MG63 (cell line): ENCODE measurements at regions not wholly inside any gene's neighbourhood (a gene's known extent, or its start where the extent isn't known, plus 50 kb on each side); places are given as distances from the start of the nearest gene placed in this dataset.

Experiments
- DNase-seq: peaks from one replicate; pipeline ENCODE4 v3.0.0-alpha.2; 2020
- H3K27me3 ChIP-seq: fragments of 250-450 bp; sonication (Bioruptor Pico); 2 replicates; pipeline ENCODE4 v1.5.1; 2020; ENCODE audit warnings: mild to moderate bottlenecking, moderate library complexity
- H3K36me3 ChIP-seq: fragments of 250-450 bp; sonication (Bioruptor Pico); 2 replicates; pipeline ENCODE4 v1.5.1; 2020; ENCODE audit warnings: mild to moderate bottlenecking, moderate library complexity
- H3K4me3 ChIP-seq: fragments of 250-450 bp; sonication (Bioruptor Pico); 2 replicates; pipeline ENCODE4 v1.5.1; 2020; ENCODE audit warnings: mild to moderate bottlenecking, moderate library complexity
- H3K9me3 ChIP-seq: fragments of 250-450 bp; sonication (Bioruptor Pico); 2 replicates; pipeline ENCODE4 v1.5.1; 2020; ENCODE audit warnings: mild to moderate bottlenecking, moderate library complexity

- H3K27me3 ChIP-seq: no peaks in the 10 kb centered on the region
- H3K36me3 ChIP-seq: no peaks in the 10 kb centered on the region
- H3K9me3 ChIP-seq: no peaks in the 10 kb centered on the region
- H3K4me3 ChIP-seq: no peak overlapping the region
- DNase-seq: no peak
Measured at GRCh38 chr13:104008075-104008474, 941.9 kb upstream of the SLC10A2 start.

- Histone ChIP-seq H3K9me3 (no peaks in the 10 kb centered on the region), H3K4me3 (no peak overlapping the region), H3K27me3 (no peaks in the 10 kb centered on the region), H3K36me3 (no peaks in the 10 kb centered on the region)
- peak; percentile 28 for DNase-seq
Measured at GRCh38 chr13:104006625-104007075, 940.4 kb upstream of the SLC10A2 start.

- H3K4me3 ChIP-seq: no peak overlapping the region
- no peaks in the 10 kb centered on the region for H3K27me3 ChIP-seq
- no peaks in the 10 kb centered on the region for H3K9me3 ChIP-seq
- no peak for DNase-seq
- H3K36me3 ChIP-seq: no peaks in the 10 kb centered on the region
Measured at GRCh38 chr13:104004572-104004971, 938.4 kb upstream of the SLC10A2 start.

GRCh38 chr13:104002216-104002615, 936.0 kb upstream of the SLC10A2 start:
- no peaks in the 10 kb centered on the region for H3K36me3 ChIP-seq
- H3K27me3 ChIP-seq: no peaks in the 10 kb centered on the region
- no peaks in the 10 kb centered on the region for H3K9me3 ChIP-seq
- DNase-seq: no peak
- H3K4me3 ChIP-seq: no peak overlapping the region

- no peak for DNase-seq
- Histone ChIP-seq H3K4me3 (no peak overlapping the region), H3K27me3 (no peaks in the 10 kb centered on the region), H3K36me3 (no peaks in the 10 kb centered on the region), H3K9me3 (no peaks in the 10 kb centered on the region)
Measured at GRCh38 chr13:104001766-104002165, 935.5 kb upstream of the SLC10A2 start.

- no peak for DNase-seq
- Histone ChIP-seq H3K36me3 (no peaks in the 10 kb centered on the region), H3K4me3 (no peak overlapping the region), H3K9me3 (no peaks in the 10 kb centered on the region), H3K27me3 (no peaks in the 10 kb centered on the region)
Measured at GRCh38 chr13:103996733-103997132, 930.5 kb upstream of the SLC10A2 start.

- no peak for DNase-seq
- no peaks in the 10 kb centered on the region for H3K9me3 ChIP-seq
- no peaks in the 10 kb centered on the region for H3K36me3 ChIP-seq
- no peak overlapping the region for H3K4me3 ChIP-seq
- H3K27me3 ChIP-seq: no peaks in the 10 kb centered on the region
Measured at GRCh38 chr13:103983948-103984347, 917.7 kb upstream of the SLC10A2 start.

- H3K9me3 ChIP-seq: no peaks in the 10 kb centered on the region
- H3K27me3 ChIP-seq: no peaks in the 10 kb centered on the region
- no peak overlapping the region for H3K4me3 ChIP-seq
- H3K36me3 ChIP-seq: no peaks in the 10 kb centered on the region
- no peak for DNase-seq
Measured at GRCh38 chr13:103976371-103976770, 910.2 kb upstream of the SLC10A2 start.

- DNase-seq: no peak
- H3K4me3 ChIP-seq: no peak overlapping the region
- H3K27me3 ChIP-seq: no peaks in the 10 kb centered on the region
- no peaks in the 10 kb centered on the region for H3K9me3 ChIP-seq
- H3K36me3 ChIP-seq: no peaks in the 10 kb centered on the region
Measured at GRCh38 chr13:103973740-103974139, 907.5 kb upstream of the SLC10A2 start.

GRCh38 chr13:103969520-103970050, 903.4 kb upstream of the SLC10A2 start:
- Histone ChIP-seq H3K27me3 (no peaks in the 10 kb centered on the region), H3K9me3 (no peaks in the 10 kb centered on the region), H3K4me3 (no peak overlapping the region), H3K36me3 (no peaks in the 10 kb centered on the region)
- no peak for DNase-seq

GRCh38 chr13:103965506-103966243, 899.5 kb upstream of the SLC10A2 start:
- no peak for DNase-seq
- no peaks in the 10 kb centered on the region for H3K36me3 ChIP-seq
- no peaks in the 10 kb centered on the region for H3K27me3 ChIP-seq
- no peak overlapping the region for H3K4me3 ChIP-seq
- H3K9me3 ChIP-seq: no peaks in the 10 kb centered on the region

- no peaks in the 10 kb centered on the region for H3K9me3 ChIP-seq
- no peaks in the 10 kb centered on the region for H3K27me3 ChIP-seq
- H3K4me3 ChIP-seq: no peak overlapping the region
- no peaks in the 10 kb centered on the region for H3K36me3 ChIP-seq
- DNase-seq: no peak
Measured at GRCh38 chr13:103961784-103962183, 895.6 kb upstream of the SLC10A2 start.

- Histone ChIP-seq H3K36me3 (no peaks in the 10 kb centered on the region), H3K9me3 (no peaks in the 10 kb centered on the region), H3K27me3 (no peaks in the 10 kb centered on the region), H3K4me3 (no peak overlapping the region)
- no peak for DNase-seq
Measured at GRCh38 chr13:103961129-103961528, 894.9 kb upstream of the SLC10A2 start.

- Histone ChIP-seq H3K36me3 (no peaks in the 10 kb centered on the region), H3K27me3 (no peaks in the 10 kb centered on the region)
- DNase-seq: no peak
Measured at GRCh38 chr13:103960001-103960400, 893.8 kb upstream of the SLC10A2 start.

GRCh38 chr13:103958691-103959090, 892.5 kb upstream of the SLC10A2 start:
- Histone ChIP-seq H3K27me3 (no peaks in the 10 kb centered on the region), H3K4me3 (no peak overlapping the region), H3K9me3 (no peaks in the 10 kb centered on the region), H3K36me3 (no peaks in the 10 kb centered on the region)
- DNase-seq: no peak

More at GRCh38 chr13:103960001-103960400, 893.8 kb upstream of the SLC10A2 start:
- no peaks in the 10 kb centered on the region for H3K9me3 ChIP-seq
- no peak overlapping the region for H3K4me3 ChIP-seq

GRCh38 chr13:103957939-103958338, 891.7 kb upstream of the SLC10A2 start:
- Histone ChIP-seq H3K9me3 (no peaks in the 10 kb centered on the region), H3K36me3 (no peaks in the 10 kb centered on the region), H3K4me3 (no peak overlapping the region), H3K27me3 (no peaks in the 10 kb centered on the region)
- no peak for DNase-seq

- no peaks in the 10 kb centered on the region for H3K9me3 ChIP-seq
- no peak overlapping the region for H3K4me3 ChIP-seq
- H3K27me3 ChIP-seq: no peaks in the 10 kb centered on the region
Measured at GRCh38 chr13:103953859-103954258, 887.6 kb upstream of the SLC10A2 start.

GRCh38 chr13:103952183-103952582, 886.0 kb upstream of the SLC10A2 start:
- no peaks in the 10 kb centered on the region for H3K9me3 ChIP-seq
- H3K27me3 ChIP-seq: no peaks in the 10 kb centered on the region
- H3K36me3 ChIP-seq: no peaks in the 10 kb centered on the region
- DNase-seq: no peak
- H3K4me3 ChIP-seq: no peak overlapping the region

More at GRCh38 chr13:103953859-103954258, 887.6 kb upstream of the SLC10A2 start:
- H3K36me3 ChIP-seq: no peaks in the 10 kb centered on the region
- DNase-seq: no peak
